WTC11 (cell line): ENCODE measurements at regions not wholly inside any gene's neighbourhood (a gene's known extent, or its start where the extent isn't known, plus 50 kb on each side); places are given as distances from the start of the nearest gene placed in this dataset.

Source experiments
- ATF3 ChIP-seq: sonication (generic); formaldehyde crosslinking; conservative IDR thresholded peaks from 2 replicates; pipeline ENCODE4 v1.8.1; 2022; ENCODE audit warnings: mild to moderate bottlenecking, missing genetic modification reagents
- CREB1 ChIP-seq: sonication (generic); formaldehyde crosslinking; IDR thresholded peaks from 2 replicates; pipeline ENCODE4 v1.8.0; 2023; ENCODE audit warnings: mild to moderate bottlenecking, missing genetic modification reagents
- CTCF ChIP-seq: fragments of 200-600 bp; IDR thresholded peaks from 2 replicates; pipeline ENCODE4 v1.8.0; 2022; ENCODE audit warnings: antibody characterized with exemption
- GABPB1 ChIP-seq: sonication (generic); formaldehyde crosslinking; IDR thresholded peaks from 2 replicates; pipeline ENCODE4 v1.8.1; 2023; ENCODE audit warnings: mild to moderate bottlenecking, missing genetic modification reagents
- NR2C2 ChIP-seq: sonication (generic); formaldehyde crosslinking; IDR thresholded peaks from 2 replicates; pipeline ENCODE4 v1.8.0; 2022; ENCODE audit warnings: mild to moderate bottlenecking, missing genetic modification reagents
- RELA ChIP-seq: sonication (generic); formaldehyde crosslinking; IDR thresholded peaks from 2 replicates; pipeline ENCODE4 v1.8.1; 2022; ENCODE audit warnings: missing genetic modification reagents, mild to moderate bottlenecking, borderline replicate concordance
- ZSCAN18 ChIP-seq: fragments of 250-450 bp; sonication (Bioruptor Pico); IDR thresholded peaks from 2 replicates; pipeline ENCODE4 v2.1.2; 2022; ENCODE audit warnings: mild to moderate bottlenecking, moderate library complexity

- TF ChIP-seq ATF3 (CRISPR knock-in tag) (no peak), GABPB1 (CRISPR knock-in tag) (no peak), CTCF (no peak), RELA (CRISPR knock-in tag) (no peak), ZSCAN18 (CRISPR knock-in tag) (no peak), CREB1 (CRISPR knock-in tag) (no peak), NR2C2 (CRISPR knock-in tag) (no peak)
These were observed 755.2 kb downstream of the METTL15 start for GRCh38 chr11:28863422-28863821.
